HG03108 (cell line): ENCODE measurements at regions not wholly inside any gene's neighbourhood (a gene's known extent, or its start where the extent isn't known, plus 50 kb on each side); places are given as distances from the start of the nearest gene placed in this dataset.
"Not testable (repeated sequence)": the region's sequence is repeated elsewhere in the genome, so short reads cannot be mapped to it uniquely, and the experiment has no call there.

Experiments
- ATAC-seq: cut with Tn5 transposase; IDR thresholded peaks from one replicate; pipeline ENCODE4 v1.9.1; 2021; ENCODE audit warnings: moderate library complexity; ENCODE audit not compliant: unreplicated experiment

GRCh38 chr21:33974513-33975468 is 59.2 kb upstream of the ATP5PO start:
- ATAC-seq: no peak

DNA sequence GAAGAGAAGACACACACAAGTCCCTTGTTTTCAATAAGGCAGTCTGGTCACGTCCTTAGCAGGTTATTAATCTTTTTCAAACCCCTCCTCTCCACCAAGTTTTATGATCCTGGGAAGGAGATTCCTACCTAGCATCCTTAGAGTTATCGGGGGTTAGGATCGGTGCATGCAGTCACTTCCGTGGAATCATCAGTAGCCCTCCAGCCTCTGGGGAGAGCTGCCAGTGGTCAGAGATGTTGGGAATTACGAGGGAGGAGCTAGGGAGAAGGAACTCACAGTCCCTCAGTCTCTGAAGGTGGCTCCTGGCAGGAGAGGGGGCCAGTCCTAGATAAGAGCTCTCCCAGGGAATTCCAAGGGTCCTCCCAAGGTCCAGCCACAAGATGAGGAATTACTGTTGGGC is 57.7 kb upstream of the ATP5PO start:
- no peak for ATAC-seq

- ATAC-seq: no peak
Observed at GRCh38 chr21:33972539-33972938, 56.9 kb upstream of the ATP5PO start.

GRCh38 chr21:33971492-33972013 is 55.9 kb upstream of the ATP5PO start:
- no peak for ATAC-seq

- no peak for ATAC-seq
Observed at GRCh38 chr21:33969581-33969980, 54.0 kb upstream of the ATP5PO start.

DNA sequence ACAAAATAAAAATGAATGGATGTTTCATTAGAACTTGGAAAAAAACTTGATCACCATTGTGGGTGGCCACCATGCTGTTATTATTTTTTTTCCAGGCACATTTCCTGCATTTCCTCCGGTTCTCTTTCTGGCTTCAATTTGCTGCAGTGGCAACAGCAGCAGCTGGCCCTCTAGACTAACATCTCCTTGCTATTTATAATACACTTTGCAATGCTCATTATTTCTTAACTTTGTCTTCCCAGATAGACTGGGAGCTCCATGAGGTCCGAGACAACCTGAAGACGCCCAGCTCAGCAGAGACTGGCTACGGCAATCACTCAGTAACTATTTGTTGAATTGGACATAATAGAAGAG is 53.4 kb upstream of the ATP5PO start:
- no peak for ATAC-seq

- ATAC-seq: no peak
Observed at GRCh38 chr21:33968080-33968994, 52.7 kb upstream of the ATP5PO start.

DNA sequence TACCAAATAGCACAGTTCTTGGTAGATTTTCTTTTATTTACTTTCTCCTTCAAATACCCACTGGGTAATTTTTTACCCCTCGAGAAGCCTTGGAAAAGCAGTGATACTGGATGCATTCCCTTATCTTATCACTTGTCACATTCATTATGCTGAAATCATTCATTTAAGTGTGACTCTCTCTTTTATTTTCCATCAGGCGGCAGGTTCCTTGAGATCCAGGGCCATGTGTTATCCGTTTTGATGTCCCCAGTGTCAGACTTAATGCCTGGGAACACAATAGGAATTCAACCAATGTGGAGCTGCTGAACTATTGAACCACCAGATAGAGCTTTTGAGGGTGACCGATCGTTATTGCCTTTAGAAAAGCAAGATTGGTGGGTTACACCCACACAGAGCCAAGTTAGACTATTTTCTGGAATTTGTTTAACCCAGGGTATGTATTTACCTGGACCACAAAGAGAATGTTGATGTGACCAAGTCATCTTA is 51.5 kb upstream of the ATP5PO start:
- no peak for ATAC-seq

DNA sequence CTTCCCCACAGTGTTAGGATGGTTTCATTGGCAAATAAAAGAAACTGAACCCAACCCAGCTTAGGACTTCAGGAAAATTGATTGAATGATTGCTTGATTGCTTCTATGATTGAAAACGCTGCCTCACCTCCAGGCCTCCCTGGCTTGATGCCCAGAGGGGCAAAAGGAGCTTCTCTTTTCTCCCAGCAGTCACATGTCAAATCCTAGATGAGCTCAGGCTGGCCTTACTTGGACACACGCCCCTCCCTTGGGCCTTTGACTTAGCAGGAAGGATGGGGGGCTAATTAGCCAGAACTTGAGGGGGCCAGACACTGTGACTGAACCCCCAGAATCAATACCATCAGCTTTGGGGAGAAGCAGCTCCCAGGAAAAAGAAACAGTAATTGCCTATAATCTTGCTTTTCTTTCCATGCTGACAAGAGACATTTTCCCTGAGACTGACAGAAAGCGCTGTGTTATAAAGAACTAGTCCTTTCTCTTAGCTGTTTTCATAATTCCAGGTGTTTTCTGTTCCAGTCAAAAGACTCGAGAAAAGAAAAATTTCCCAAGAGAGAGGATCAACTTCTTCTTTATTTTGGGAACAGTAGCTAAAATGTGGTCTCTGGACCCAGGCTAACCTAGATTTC is 50.8 kb upstream of the ATP5PO start:
- no peak for ATAC-seq

DNA sequence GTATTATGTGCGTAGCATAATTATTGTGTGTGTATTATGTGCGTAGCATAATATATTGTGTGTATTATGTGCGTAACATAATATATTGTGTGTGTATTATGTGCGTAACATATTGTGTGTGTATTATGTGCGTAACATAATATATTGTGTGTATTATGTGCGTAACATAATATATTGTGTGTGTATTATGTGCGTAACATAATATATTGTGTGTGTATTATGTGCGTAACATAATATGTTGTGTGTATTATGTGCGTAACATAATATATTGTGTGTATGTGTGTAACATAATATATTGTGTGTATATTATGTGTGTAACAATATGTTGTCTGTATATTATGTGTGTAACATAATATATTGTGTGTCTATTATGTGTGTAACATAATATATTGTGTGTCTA is 50.1 kb upstream of the ATP5PO start:
- ATAC-seq: not testable (repeated sequence)
